NOMO-1 treated with DMSO at 0.1 percent for 48 hours (cell line): ENCODE measurements at regions not wholly inside any gene's neighbourhood (a gene's known extent, or its start where the extent isn't known, plus 50 kb on each side); places are given as distances from the start of the nearest gene placed in this dataset.

ENCODE experiments used
- DNase-seq: peaks from one replicate; lab custom pipeline; 2025; ENCODE audit not compliant: unreplicated experiment; lab: John Stamatoyannopoulos, UW

- no peak for DNase-seq
Measured at GRCh38 chr12:13691598-13691997, 289.8 kb downstream of the GRIN2B start.

- no peak for DNase-seq
Measured at GRCh38 chr12:13687633-13688032, 293.8 kb downstream of the GRIN2B start.

- DNase-seq: no peak
Measured at GRCh38 chr12:13686260-13686659, 295.1 kb downstream of the GRIN2B start.

- DNase-seq: no peak
Measured at GRCh38 chr12:13680916-13681315, 300.5 kb downstream of the GRIN2B start.

GRCh38 chr12:13676880-13677279, 304.5 kb downstream of the GRIN2B start:
- DNase-seq: no peak

- no peak for DNase-seq
Measured at GRCh38 chr12:13670285-13670866, 311.0 kb downstream of the GRIN2B start.

- no peak for DNase-seq
Measured at GRCh38 chr12:13668880-13669279, 312.5 kb downstream of the GRIN2B start.

GRCh38 chr12:13666806-13667205, 314.6 kb downstream of the GRIN2B start:
- DNase-seq: no peak

GRCh38 chr12:13661005-13661887, 320.2 kb downstream of the GRIN2B start:
- no peak for DNase-seq

GRCh38 chr12:13654456-13654855, 326.9 kb downstream of the GRIN2B start:
- DNase-seq: no peak

- DNase-seq: no peak
Measured at GRCh38 chr12:13652105-13652504, 329.3 kb downstream of the GRIN2B start.

GRCh38 chr12:13635709-13636108, 345.7 kb downstream of the GRIN2B start:
- no peak for DNase-seq

- no peak for DNase-seq
Measured at GRCh38 chr12:13631873-13632272, 349.5 kb downstream of the GRIN2B start.

- no peak for DNase-seq
Measured at GRCh38 chr12:13630354-13630753, 351.0 kb downstream of the GRIN2B start.

GRCh38 chr12:13628067-13628466, 353.3 kb downstream of the GRIN2B start:
- no peak for DNase-seq

GRCh38 chr12:13627536-13627935, 353.9 kb downstream of the GRIN2B start:
- DNase-seq: no peak

- no peak for DNase-seq
Measured at GRCh38 chr12:13613297-13613696, 368.1 kb downstream of the GRIN2B start.

- no peak for DNase-seq
Measured at GRCh38 chr12:13609894-13610679, 371.3 kb downstream of the GRIN2B start.

- no peak for DNase-seq
Measured at GRCh38 chr12:13606290-13606689, 375.1 kb downstream of the GRIN2B start.

- no peak for DNase-seq
Measured at GRCh38 chr12:13603953-13604352, 377.4 kb downstream of the GRIN2B start.

GRCh38 chr12:13602172-13602571, 379.2 kb downstream of the GRIN2B start:
- no peak for DNase-seq

GRCh38 chr12:13599176-13599575, 382.2 kb downstream of the GRIN2B start:
- DNase-seq: no peak
